Astrocyte (in vitro differentiated cells and primary cell): ENCODE measurements at regions not wholly inside any gene's neighbourhood (a gene's known extent, or its start where the extent isn't known, plus 50 kb on each side); places are given as distances from the start of the nearest gene placed in this dataset.

Experiments used
- EZH2 ChIP-seq: IDR thresholded peaks from 2 replicates; pipeline ENCODE4 v1.6.1; 2012; ENCODE audit warnings: mild to moderate bottlenecking, low read length, inconsistent platforms; ENCODE audit not compliant: insufficient read depth
- TF ChIP-seq, protein P1 (sequence below): IDR thresholded peaks from 2 replicates; pipeline ENCODE4 v1.5.1; 2011; ENCODE audit warnings: low read depth, mild to moderate bottlenecking, inconsistent platforms, low read length, moderate library complexity; ENCODE audit not compliant: insufficient read depth

DNA sequence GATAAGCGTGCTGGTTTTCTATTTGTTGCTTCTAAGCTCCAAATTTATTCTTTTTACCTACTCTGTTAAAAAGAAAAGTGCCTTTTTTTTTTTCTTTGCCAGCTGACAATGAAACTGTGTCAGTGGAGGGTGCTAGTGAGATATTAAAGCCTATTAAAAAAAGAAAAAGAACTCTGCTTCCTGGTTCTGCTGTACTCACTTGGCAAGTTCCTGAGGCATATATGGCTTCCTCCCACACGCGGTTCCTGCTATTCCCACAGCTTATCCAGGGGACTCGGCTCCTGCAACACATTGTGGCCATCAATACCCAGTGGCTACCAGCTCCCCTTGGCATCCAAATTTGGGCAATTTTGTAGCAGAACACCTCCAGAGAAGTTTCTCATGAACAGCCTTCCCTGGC lies 1977.7 kb upstream of the CDH9 start:
- TF ChIP-seq, protein P1, sequence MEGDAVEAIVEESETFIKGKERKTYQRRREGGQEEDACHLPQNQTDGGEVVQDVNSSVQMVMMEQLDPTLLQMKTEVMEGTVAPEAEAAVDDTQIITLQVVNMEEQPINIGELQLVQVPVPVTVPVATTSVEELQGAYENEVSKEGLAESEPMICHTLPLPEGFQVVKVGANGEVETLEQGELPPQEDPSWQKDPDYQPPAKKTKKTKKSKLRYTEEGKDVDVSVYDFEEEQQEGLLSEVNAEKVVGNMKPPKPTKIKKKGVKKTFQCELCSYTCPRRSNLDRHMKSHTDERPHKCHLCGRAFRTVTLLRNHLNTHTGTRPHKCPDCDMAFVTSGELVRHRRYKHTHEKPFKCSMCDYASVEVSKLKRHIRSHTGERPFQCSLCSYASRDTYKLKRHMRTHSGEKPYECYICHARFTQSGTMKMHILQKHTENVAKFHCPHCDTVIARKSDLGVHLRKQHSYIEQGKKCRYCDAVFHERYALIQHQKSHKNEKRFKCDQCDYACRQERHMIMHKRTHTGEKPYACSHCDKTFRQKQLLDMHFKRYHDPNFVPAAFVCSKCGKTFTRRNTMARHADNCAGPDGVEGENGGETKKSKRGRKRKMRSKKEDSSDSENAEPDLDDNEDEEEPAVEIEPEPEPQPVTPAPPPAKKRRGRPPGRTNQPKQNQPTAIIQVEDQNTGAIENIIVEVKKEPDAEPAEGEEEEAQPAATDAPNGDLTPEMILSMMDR, result no peak
- TF ChIP-seq EZH2, result no peak
